ENCODE measurements at regions not wholly inside any gene's neighbourhood (a gene's known extent, or its start where the extent isn't known, plus 50 kb on each side); places are given as distances from the start of the nearest gene placed in this dataset.

GRCh38 chr3:184508938-184509337 is 52.6 kb upstream of the EPHB3 start:
- TF ChIP-seq, protein P1, sequence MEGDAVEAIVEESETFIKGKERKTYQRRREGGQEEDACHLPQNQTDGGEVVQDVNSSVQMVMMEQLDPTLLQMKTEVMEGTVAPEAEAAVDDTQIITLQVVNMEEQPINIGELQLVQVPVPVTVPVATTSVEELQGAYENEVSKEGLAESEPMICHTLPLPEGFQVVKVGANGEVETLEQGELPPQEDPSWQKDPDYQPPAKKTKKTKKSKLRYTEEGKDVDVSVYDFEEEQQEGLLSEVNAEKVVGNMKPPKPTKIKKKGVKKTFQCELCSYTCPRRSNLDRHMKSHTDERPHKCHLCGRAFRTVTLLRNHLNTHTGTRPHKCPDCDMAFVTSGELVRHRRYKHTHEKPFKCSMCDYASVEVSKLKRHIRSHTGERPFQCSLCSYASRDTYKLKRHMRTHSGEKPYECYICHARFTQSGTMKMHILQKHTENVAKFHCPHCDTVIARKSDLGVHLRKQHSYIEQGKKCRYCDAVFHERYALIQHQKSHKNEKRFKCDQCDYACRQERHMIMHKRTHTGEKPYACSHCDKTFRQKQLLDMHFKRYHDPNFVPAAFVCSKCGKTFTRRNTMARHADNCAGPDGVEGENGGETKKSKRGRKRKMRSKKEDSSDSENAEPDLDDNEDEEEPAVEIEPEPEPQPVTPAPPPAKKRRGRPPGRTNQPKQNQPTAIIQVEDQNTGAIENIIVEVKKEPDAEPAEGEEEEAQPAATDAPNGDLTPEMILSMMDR (IDR thresholded peaks at IDR 0.05; ENCODE audit: low read depth, low read length, poor library complexity, severe bottlenecking), result no peak
- no peak for TF ChIP-seq EZH2phosphoT487 (IDR thresholded peaks at IDR 0.05; ENCODE audit: borderline replicate concordance, low read length)
